ENCODE measurements at regions not wholly inside any gene's neighbourhood (a gene's known extent, or its start where the extent isn't known, plus 50 kb on each side); places are given as distances from the start of the nearest gene placed in this dataset.
"Not testable (repeated sequence)": the region's sequence is repeated elsewhere in the genome, so short reads cannot be mapped to it uniquely, and the experiment has no call there.

DNA sequence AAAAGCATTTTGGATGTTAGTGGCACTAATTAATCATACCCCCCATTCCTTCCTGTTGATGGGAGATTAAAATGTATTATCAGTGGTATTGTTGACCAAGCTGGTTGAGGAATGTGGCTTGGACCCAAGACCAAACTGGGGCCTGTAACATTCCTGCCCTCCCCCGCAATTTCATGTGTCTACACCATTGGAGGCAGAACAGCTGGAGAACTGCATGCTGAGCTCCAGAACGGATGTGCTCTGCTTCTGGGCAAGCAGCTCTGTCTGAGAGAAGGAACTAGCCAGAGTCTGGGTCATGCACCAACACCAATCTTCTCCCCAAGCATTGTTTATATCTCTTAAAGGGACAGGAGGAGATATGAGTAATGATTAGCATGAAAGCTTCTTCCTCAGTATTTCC lies 185.5 kb downstream of the CEP135 start:
- H3K4me3 ChIP-seq (ENCODE audit: low read depth, low read length) = no peak overlapping the region
- no peak for DNase-seq (ENCODE audit: low read depth)
- TF ChIP-seq MYC (IDR thresholded peaks at IDR 0.05; ENCODE audit: low read depth, low read length) (no peak), POLR2A (IDR thresholded peaks at IDR 0.05; ENCODE audit: extremely low read depth, insufficient read length) (no peak)
- TF ChIP-seq, protein P1, sequence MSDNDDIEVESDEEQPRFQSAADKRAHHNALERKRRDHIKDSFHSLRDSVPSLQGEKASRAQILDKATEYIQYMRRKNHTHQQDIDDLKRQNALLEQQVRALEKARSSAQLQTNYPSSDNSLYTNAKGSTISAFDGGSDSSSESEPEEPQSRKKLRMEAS (IDR thresholded peaks at IDR 0.05; ENCODE audit: low read depth, low read length) = no peak
- TF ChIP-seq, protein P2, sequence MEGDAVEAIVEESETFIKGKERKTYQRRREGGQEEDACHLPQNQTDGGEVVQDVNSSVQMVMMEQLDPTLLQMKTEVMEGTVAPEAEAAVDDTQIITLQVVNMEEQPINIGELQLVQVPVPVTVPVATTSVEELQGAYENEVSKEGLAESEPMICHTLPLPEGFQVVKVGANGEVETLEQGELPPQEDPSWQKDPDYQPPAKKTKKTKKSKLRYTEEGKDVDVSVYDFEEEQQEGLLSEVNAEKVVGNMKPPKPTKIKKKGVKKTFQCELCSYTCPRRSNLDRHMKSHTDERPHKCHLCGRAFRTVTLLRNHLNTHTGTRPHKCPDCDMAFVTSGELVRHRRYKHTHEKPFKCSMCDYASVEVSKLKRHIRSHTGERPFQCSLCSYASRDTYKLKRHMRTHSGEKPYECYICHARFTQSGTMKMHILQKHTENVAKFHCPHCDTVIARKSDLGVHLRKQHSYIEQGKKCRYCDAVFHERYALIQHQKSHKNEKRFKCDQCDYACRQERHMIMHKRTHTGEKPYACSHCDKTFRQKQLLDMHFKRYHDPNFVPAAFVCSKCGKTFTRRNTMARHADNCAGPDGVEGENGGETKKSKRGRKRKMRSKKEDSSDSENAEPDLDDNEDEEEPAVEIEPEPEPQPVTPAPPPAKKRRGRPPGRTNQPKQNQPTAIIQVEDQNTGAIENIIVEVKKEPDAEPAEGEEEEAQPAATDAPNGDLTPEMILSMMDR (IDR thresholded peaks at IDR 0.05; ENCODE audit: low read depth, low read length) = no peak

DNA sequence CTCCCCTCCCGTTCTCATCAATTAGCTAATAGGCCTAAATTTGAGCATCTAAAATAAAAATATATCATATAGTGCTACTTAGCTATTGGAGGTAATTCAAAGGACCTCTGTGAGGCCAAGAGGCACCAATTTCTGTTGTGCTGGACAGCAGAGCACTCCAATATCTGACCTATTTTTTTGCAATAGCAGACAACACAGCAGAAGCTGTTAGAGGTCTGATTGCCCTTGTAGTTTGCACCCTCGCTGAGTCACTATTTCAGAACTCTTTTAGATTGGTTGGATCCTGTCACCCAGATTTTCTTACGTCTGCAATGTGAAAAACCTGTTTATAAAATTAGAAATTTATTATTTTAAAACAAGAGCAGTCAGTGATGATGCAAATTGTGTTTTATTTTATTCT lies 184.1 kb downstream of the CEP135 start:
- DNase-seq (ENCODE audit: low read depth) = no peak
- TF ChIP-seq POLR2A (IDR thresholded peaks at IDR 0.05; ENCODE audit: extremely low read depth, insufficient read length) (no peak), MYC (IDR thresholded peaks at IDR 0.05; ENCODE audit: low read depth, low read length) (no peak)
- TF ChIP-seq, protein P1 (IDR thresholded peaks at IDR 0.05; ENCODE audit: low read depth, low read length) = no peak
- TF ChIP-seq, protein P2 (IDR thresholded peaks at IDR 0.05; ENCODE audit: low read depth, low read length) = no peak
- H3K4me3 ChIP-seq (ENCODE audit: low read depth, low read length) = no peak overlapping the region

DNA sequence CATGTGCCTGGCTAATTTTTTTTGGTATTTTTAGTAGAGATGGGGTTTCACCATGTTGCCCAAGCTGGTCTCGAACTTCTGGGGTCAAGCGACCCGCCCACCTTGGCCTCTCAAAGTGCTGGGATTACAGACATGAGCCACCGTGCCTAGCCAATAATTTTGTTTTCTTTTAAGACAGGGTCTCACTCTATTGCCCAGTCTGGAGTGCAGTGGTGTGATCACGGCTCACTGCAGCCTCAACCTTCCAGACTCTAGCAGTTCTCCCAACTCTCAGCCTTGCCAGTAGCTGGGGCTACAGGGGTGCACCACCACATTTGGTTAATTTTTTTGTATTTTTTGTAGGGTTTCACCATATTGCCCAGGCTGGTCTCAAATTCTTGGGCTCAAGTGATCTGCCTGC lies 183.4 kb downstream of the CEP135 start:
- not testable (repeated sequence) for DNase-seq (ENCODE audit: low read depth); H3K4me3 ChIP-seq (ENCODE audit: low read depth, low read length)

DNA sequence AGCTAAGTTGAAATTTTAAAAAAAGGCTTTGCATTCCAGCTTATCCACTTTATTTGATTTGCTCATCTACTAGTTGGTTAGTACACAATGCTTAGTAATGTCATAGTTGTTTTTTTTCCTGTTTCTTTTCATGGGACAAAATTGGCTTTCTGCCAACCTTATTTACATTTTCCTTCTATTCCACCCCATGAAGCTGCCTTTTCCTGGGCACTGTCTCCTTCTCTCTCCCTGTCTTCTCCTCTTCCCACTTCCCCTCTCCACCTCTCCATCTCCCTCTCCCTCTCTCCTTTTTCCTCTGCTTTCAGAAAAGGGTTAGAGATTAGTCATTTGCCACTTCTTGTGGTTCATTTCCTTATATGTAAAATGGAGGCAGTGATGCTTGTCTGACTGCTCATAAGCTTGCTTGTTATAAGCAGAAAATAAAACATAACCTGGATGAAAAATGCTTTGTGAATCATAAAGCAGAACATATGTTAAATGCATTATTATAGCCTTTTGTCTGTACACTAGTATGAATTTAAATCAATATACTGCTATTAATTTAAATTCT lies 181.9 kb downstream of the CEP135 start:
- no peak for DNase-seq (ENCODE audit: low read depth)
- no peak overlapping the region for H3K4me3 ChIP-seq (ENCODE audit: low read depth, low read length)
- TF ChIP-seq, protein P1 (IDR thresholded peaks at IDR 0.05; ENCODE audit: low read depth, low read length) = no peak
- TF ChIP-seq, protein P2 (IDR thresholded peaks at IDR 0.05; ENCODE audit: low read depth, low read length) = no peak
- TF ChIP-seq MYC (IDR thresholded peaks at IDR 0.05; ENCODE audit: low read depth, low read length) (no peak), POLR2A (IDR thresholded peaks at IDR 0.05; ENCODE audit: extremely low read depth, insufficient read length) (no peak)

DNA sequence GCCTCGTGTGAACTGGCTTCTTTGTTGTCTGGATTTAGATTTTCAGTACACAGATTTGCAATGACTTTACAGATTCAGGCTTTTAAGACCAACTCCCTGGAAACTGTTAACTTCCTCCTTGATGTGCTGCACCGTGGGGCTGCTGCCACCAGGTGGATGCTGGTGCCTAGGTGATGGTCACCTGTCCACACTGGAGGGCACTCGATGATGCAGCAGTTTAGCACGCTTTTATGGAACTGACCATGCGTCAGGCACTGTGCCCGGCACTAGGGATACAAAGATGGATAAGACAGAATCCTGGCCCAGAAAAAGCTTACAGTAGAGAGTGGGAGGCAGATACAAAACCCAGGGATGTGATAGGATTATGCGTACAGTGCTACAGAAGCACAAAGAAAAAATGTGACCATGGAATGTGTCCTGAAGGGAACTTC lies 180.7 kb downstream of the CEP135 start:
- DNase-seq (ENCODE audit: low read depth) = peak; percentile 29
- TF ChIP-seq, protein P2 (IDR thresholded peaks at IDR 0.05; ENCODE audit: low read depth, low read length) = peak; percentile 21
- no peak for TF ChIP-seq MYC (IDR thresholded peaks at IDR 0.05; ENCODE audit: low read depth, low read length)
- TF ChIP-seq, protein P1 (IDR thresholded peaks at IDR 0.05; ENCODE audit: low read depth, low read length) = no peak
- no peak overlapping the region for H3K4me3 ChIP-seq (ENCODE audit: low read depth, low read length)

DNA sequence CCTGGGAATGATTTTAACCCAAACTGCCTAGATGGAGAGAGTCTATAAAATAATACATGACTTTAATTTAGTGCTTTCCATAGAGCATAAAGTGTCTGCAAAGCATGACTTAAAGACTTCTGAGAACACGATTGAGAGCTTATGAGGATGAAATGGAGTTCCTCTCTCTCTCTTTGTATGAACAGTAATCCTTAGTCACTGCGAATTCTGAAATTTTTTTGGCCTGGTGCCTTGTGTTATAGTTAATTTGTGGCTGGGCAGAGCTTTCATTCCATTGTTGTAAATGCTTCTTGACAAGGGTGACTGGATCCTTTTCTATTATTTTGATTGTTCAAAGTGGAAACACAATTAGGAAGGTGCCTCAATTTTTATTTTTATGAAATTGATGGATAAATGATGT lies 179.5 kb downstream of the CEP135 start:
- no peak overlapping the region for H3K4me3 ChIP-seq (ENCODE audit: low read depth, low read length)
- TF ChIP-seq, protein P2 (IDR thresholded peaks at IDR 0.05; ENCODE audit: low read depth, low read length) = no peak
- TF ChIP-seq POLR2A (IDR thresholded peaks at IDR 0.05; ENCODE audit: extremely low read depth, insufficient read length) = no peak
- TF ChIP-seq, protein P1 (IDR thresholded peaks at IDR 0.05; ENCODE audit: low read depth, low read length) = no peak
- no peak for TF ChIP-seq MYC (IDR thresholded peaks at IDR 0.05; ENCODE audit: low read depth, low read length)
- DNase-seq (ENCODE audit: low read depth) = no peak
